ENCODE measurements at regions not wholly inside any gene's neighbourhood (a gene's known extent, or its start where the extent isn't known, plus 50 kb on each side); places are given as distances from the start of the nearest gene placed in this dataset.
"Not testable (repeated sequence)": the region's sequence is repeated elsewhere in the genome, so short reads cannot be mapped to it uniquely, and the experiment has no call there.

- no peak for DNase-seq (ENCODE audit: low read depth in 2 of 2)
Measured at GRCh38 chr10:44105696-44106095, 279.2 kb downstream of the CXCL12 start.

- DNase-seq (ENCODE audit: low read depth in 2 of 2) = no peak
Measured at GRCh38 chr10:44102726-44103255, 282.1 kb downstream of the CXCL12 start.

- no peak for DNase-seq (ENCODE audit: low read depth in 2 of 2)
Measured at GRCh38 chr10:44101082-44101481, 283.8 kb downstream of the CXCL12 start.

GRCh38 chr10:44099511-44099910 is 285.4 kb downstream of the CXCL12 start:
- no peak for DNase-seq (ENCODE audit: low read depth in 2 of 2)

- not testable (repeated sequence) for DNase-seq (ENCODE audit: low read depth in 2 of 2)
Measured at GRCh38 chr10:44096217-44096616, 288.7 kb downstream of the CXCL12 start.

- DNase-seq (ENCODE audit: low read depth in 2 of 2) = no peak
Measured at GRCh38 chr10:44089671-44090070, 295.2 kb downstream of the CXCL12 start.

GRCh38 chr10:44087403-44087802 is 297.5 kb downstream of the CXCL12 start:
- DNase-seq (ENCODE audit: low read depth in 2 of 2) = no peak

- no peak for DNase-seq (ENCODE audit: low read depth in 2 of 2)
Measured at GRCh38 chr10:44083719-44084400, 301.0 kb downstream of the CXCL12 start.

- DNase-seq (ENCODE audit: low read depth in 2 of 2) = no peak
Measured at GRCh38 chr10:44071479-44071878, 313.4 kb downstream of the CXCL12 start.

GRCh38 chr10:44070282-44070681 is 314.6 kb downstream of the CXCL12 start:
- no peak for DNase-seq (ENCODE audit: low read depth in 2 of 2)

- no peak for DNase-seq (ENCODE audit: low read depth in 2 of 2)
Measured at GRCh38 chr10:44069573-44069972, 315.3 kb downstream of the CXCL12 start.

- DNase-seq (ENCODE audit: low read depth in 2 of 2) = no peak
Measured at GRCh38 chr10:44068716-44069482, 316.0 kb downstream of the CXCL12 start.

- no peak for DNase-seq (ENCODE audit: low read depth in 2 of 2)
Measured at GRCh38 chr10:44067432-44067831, 317.5 kb downstream of the CXCL12 start.

- no peak for DNase-seq (ENCODE audit: low read depth in 2 of 2)
Measured at GRCh38 chr10:44066527-44067255, 318.2 kb downstream of the CXCL12 start.

GRCh38 chr10:44065788-44066526 is 318.9 kb downstream of the CXCL12 start:
- DNase-seq (ENCODE audit: low read depth in 2 of 2) = no peak

GRCh38 chr10:44064987-44065787 is 319.7 kb downstream of the CXCL12 start:
- DNase-seq (ENCODE audit: low read depth in 2 of 2) = no peak

GRCh38 chr10:44064317-44064716 is 320.6 kb downstream of the CXCL12 start:
- no peak for DNase-seq (ENCODE audit: low read depth in 2 of 2)

- no peak for DNase-seq (ENCODE audit: low read depth in 2 of 2)
Measured at GRCh38 chr10:44063686-44064085, 321.2 kb downstream of the CXCL12 start.

GRCh38 chr10:44060719-44061118 is 324.2 kb downstream of the CXCL12 start:
- no peak for DNase-seq (ENCODE audit: low read depth in 2 of 2)

GRCh38 chr10:44060221-44060620 is 324.7 kb downstream of the CXCL12 start:
- no peak for DNase-seq (ENCODE audit: low read depth in 2 of 2)

GRCh38 chr10:44058259-44058658 is 326.6 kb downstream of the CXCL12 start:
- no peak for DNase-seq (ENCODE audit: low read depth in 2 of 2)
